Ishikawa (cell line): ENCODE measurements at regions not wholly inside any gene's neighbourhood (a gene's known extent, or its start where the extent isn't known, plus 50 kb on each side); places are given as distances from the start of the nearest gene placed in this dataset.

Experiments used
- CEBPB ChIP-seq: IDR thresholded peaks from 2 replicates; pipeline ENCODE4 v1.6.1; 2012
- CREB1 ChIP-seq: IDR thresholded peaks from 2 replicates; pipeline ENCODE4 v1.6.1; 2012; ENCODE audit warnings: low read depth
- EGR1 ChIP-seq: IDR thresholded peaks from 2 replicates; pipeline ENCODE4 v1.6.1; 2012
- EP300 ChIP-seq: IDR thresholded peaks from 2 replicates; pipeline ENCODE4 v1.6.1; 2012; ENCODE audit warnings: borderline replicate concordance
- FOXM1 ChIP-seq: IDR thresholded peaks from 2 replicates; pipeline ENCODE4 v1.6.1; 2012; ENCODE audit warnings: low read depth, borderline replicate concordance
- MAX ChIP-seq: IDR thresholded peaks from 2 replicates; pipeline ENCODE4 v1.6.1; 2012
- NFIC ChIP-seq: IDR thresholded peaks from 2 replicates; pipeline ENCODE4 v1.6.1; 2012
- RAD21 ChIP-seq: IDR thresholded peaks from 2 replicates; pipeline ENCODE4 v1.6.1; 2012; ENCODE audit warnings: low read depth
- REST ChIP-seq: IDR thresholded peaks from 2 replicates; pipeline ENCODE4 v1.6.1; 2012; ENCODE audit warnings: low read depth, mild to moderate bottlenecking
- TAF1 ChIP-seq: IDR thresholded peaks from 2 replicates; pipeline ENCODE4 v1.6.1; 2012; ENCODE audit warnings: low read depth, mild to moderate bottlenecking
- TCF12 ChIP-seq: IDR thresholded peaks from 2 replicates; pipeline ENCODE4 v1.6.1; 2012; ENCODE audit warnings: low read depth
- TEAD4 ChIP-seq: IDR thresholded peaks from 2 replicates; pipeline ENCODE4 v1.6.1; 2012
- USF1 ChIP-seq: IDR thresholded peaks from 2 replicates; pipeline ENCODE4 v1.6.1; 2012
- YY1 ChIP-seq: IDR thresholded peaks from 2 replicates; pipeline ENCODE4 v1.6.1; 2012; ENCODE audit warnings: low read depth
- ZBTB7A ChIP-seq: IDR thresholded peaks from 2 replicates; pipeline ENCODE4 v1.6.1; 2012; ENCODE audit warnings: low read depth

- TF ChIP-seq RAD21 (no peak), CEBPB (no peak), TCF12 (no peak), USF1 (no peak), TEAD4 (no peak), EP300 (no peak), CREB1 (no peak), YY1 (no peak), NFIC (no peak), EGR1 (no peak), ZBTB7A (no peak), MAX (no peak), REST (no peak), TAF1 (no peak), FOXM1 (no peak)
Measured at GRCh38 chr12:78418919-78419318, 445.7 kb upstream of the SYT1 start.

GRCh38 chr12:78419513-78419912, 445.1 kb upstream of the SYT1 start:
- TF ChIP-seq USF1, result no peak
- TF ChIP-seq ZBTB7A, result no peak

- TF ChIP-seq RAD21 (no peak), REST (no peak), TAF1 (no peak), USF1 (no peak), YY1 (no peak), TEAD4 (no peak), TCF12 (no peak), CREB1 (no peak), EP300 (no peak), NFIC (no peak)
Measured at GRCh38 chr12:78420991-78421390, 443.6 kb upstream of the SYT1 start.

- TF ChIP-seq TAF1 (no peak), ZBTB7A (no peak), NFIC (no peak), USF1 (no peak), EP300 (no peak), CEBPB (no peak), CREB1 (no peak), MAX (no peak), RAD21 (no peak), REST (no peak), FOXM1 (no peak), YY1 (no peak), TCF12 (no peak), TEAD4 (no peak), EGR1 (no peak)
Measured at GRCh38 chr12:78430551-78430950, 434.0 kb upstream of the SYT1 start.
